ENCODE measurements at regions not wholly inside any gene's neighbourhood (a gene's known extent, or its start where the extent isn't known, plus 50 kb on each side); places are given as distances from the start of the nearest gene placed in this dataset.
A peak's percentile ranks its signal among the peaks of the same experiment; 100 is the strongest.

GRCh38 chr3:104316118-104316517, 1050.6 kb upstream of the ALCAM start:
- TF ChIP-seq ZNF70 (CRISPR knock-in tag; IDR thresholded peaks at IDR 0.05) (no peak), POU6F1 (CRISPR knock-in tag; IDR thresholded peaks at IDR 0.05; ENCODE audit: borderline replicate concordance, low read depth) (no peak), PPARA (CRISPR knock-in tag; IDR thresholded peaks at IDR 0.05; ENCODE audit: borderline replicate concordance) (no peak), TCF4 (CRISPR knock-in tag; IDR thresholded peaks at IDR 0.05; ENCODE audit: borderline replicate concordance) (no peak), ISL1 (CRISPR knock-in tag; IDR thresholded peaks at IDR 0.05) (no peak), OSR1 (CRISPR knock-in tag; IDR thresholded peaks at IDR 0.05) (no peak), ZC3H10 (CRISPR knock-in tag; IDR thresholded peaks at IDR 0.05) (no peak), ZNF565 (CRISPR knock-in tag; conservative IDR thresholded peaks at IDR 0.05; ENCODE audit: low read depth) (no peak), ZNF8 (CRISPR knock-in tag; IDR thresholded peaks at IDR 0.05) (no peak), RARB (CRISPR knock-in tag; IDR thresholded peaks at IDR 0.05) (no peak), ARNTL (CRISPR knock-in tag; IDR thresholded peaks at IDR 0.05; ENCODE audit: borderline replicate concordance, low read depth) (no peak), ZFP30 (CRISPR knock-in tag; IDR thresholded peaks at IDR 0.05) (no peak), PATZ1 (CRISPR knock-in tag; IDR thresholded peaks at IDR 0.05; ENCODE audit: borderline replicate concordance) (no peak), TSHZ2 (CRISPR knock-in tag; IDR thresholded peaks at IDR 0.05) (no peak), CSRNP3 (CRISPR knock-in tag; IDR thresholded peaks at IDR 0.05) (no peak)
- ATAC-seq: peak; percentile 59

- ATAC-seq: no peak
- TF ChIP-seq GLIS3 (CRISPR knock-in tag; IDR thresholded peaks at IDR 0.05) (no peak), POU6F1 (CRISPR knock-in tag; IDR thresholded peaks at IDR 0.05; ENCODE audit: borderline replicate concordance, low read depth) (no peak), ZNF8 (CRISPR knock-in tag; IDR thresholded peaks at IDR 0.05) (no peak), ESRRG (CRISPR knock-in tag; IDR thresholded peaks at IDR 0.05) (no peak), TOX (CRISPR knock-in tag; IDR thresholded peaks at IDR 0.05; ENCODE audit: borderline replicate concordance) (no peak), CSRNP3 (CRISPR knock-in tag; IDR thresholded peaks at IDR 0.05) (no peak), CREB5 (CRISPR knock-in tag; IDR thresholded peaks at IDR 0.05; ENCODE audit: low read depth) (no peak), TSHZ2 (CRISPR knock-in tag; IDR thresholded peaks at IDR 0.05) (no peak), ZFP3 (CRISPR knock-in tag; IDR thresholded peaks at IDR 0.05) (no peak), CSDC2 (CRISPR knock-in tag; IDR thresholded peaks at IDR 0.05) (no peak), OSR1 (CRISPR knock-in tag; IDR thresholded peaks at IDR 0.05) (no peak), PPARA (CRISPR knock-in tag; IDR thresholded peaks at IDR 0.05; ENCODE audit: borderline replicate concordance) (no peak), PATZ1 (CRISPR knock-in tag; IDR thresholded peaks at IDR 0.05; ENCODE audit: borderline replicate concordance) (no peak), RARB (CRISPR knock-in tag; IDR thresholded peaks at IDR 0.05) (no peak), BACH2 (CRISPR knock-in tag; IDR thresholded peaks at IDR 0.05; ENCODE audit: borderline replicate concordance) (no peak), ZC3H10 (CRISPR knock-in tag; IDR thresholded peaks at IDR 0.05) (no peak)
These were observed 1043.5 kb upstream of the ALCAM start for GRCh38 chr3:104323226-104323625.
